Epithelial cell of esophagus (primary cell): ENCODE measurements at regions not wholly inside any gene's neighbourhood (a gene's known extent, or its start where the extent isn't known, plus 50 kb on each side); places are given as distances from the start of the nearest gene placed in this dataset.

Experiments used
- DNase-seq: peaks from one replicate; pipeline ENCODE4 v3.0.0; 2010; ENCODE audit warnings: low read depth
- H3K4me3 ChIP-seq: 2 replicates; pipeline ENCODE4 v1.5.1; 2011; ENCODE audit warnings: mild to moderate bottlenecking, low read length, control low read depth
- CTCF ChIP-seq: IDR thresholded peaks from 2 replicates; pipeline ENCODE4 v1.5.1; 2011; ENCODE audit warnings: low read depth, mild to moderate bottlenecking, low read length, control low read depth, inconsistent platforms; ENCODE audit not compliant: insufficient read depth; ENCODE audit errors: missing control alignments

- no peak for TF ChIP-seq CTCF
- DNase-seq = peak; percentile 74
- no peak overlapping the region for H3K4me3 ChIP-seq
Observed at GRCh38 chr10:58017719-58018367, 249.9 kb downstream of the IPMK start.

- no peak overlapping the region for H3K4me3 ChIP-seq
- no peak for TF ChIP-seq CTCF
- DNase-seq = no peak
Observed at GRCh38 chr10:58016614-58017013, 251.1 kb downstream of the IPMK start.

- no peak for DNase-seq
- TF ChIP-seq CTCF = no peak
- no peak overlapping the region for H3K4me3 ChIP-seq
Observed at GRCh38 chr10:58014436-58014835, 253.3 kb downstream of the IPMK start.

GRCh38 chr10:58013406-58013805 lies 254.3 kb downstream of the IPMK start:
- DNase-seq = no peak
- no peak for TF ChIP-seq CTCF
- no peak overlapping the region for H3K4me3 ChIP-seq

- no peak overlapping the region for H3K4me3 ChIP-seq
- DNase-seq = no peak
- no peak for TF ChIP-seq CTCF
Observed at GRCh38 chr10:58010073-58010702, 257.5 kb downstream of the IPMK start.

- TF ChIP-seq CTCF = no peak
- H3K4me3 ChIP-seq = no peak overlapping the region
- no peak for DNase-seq
Observed at GRCh38 chr10:58003945-58004344, 263.7 kb downstream of the IPMK start.

- TF ChIP-seq CTCF = no peak
- no peak overlapping the region for H3K4me3 ChIP-seq
- no peak for DNase-seq
Observed at GRCh38 chr10:58001159-58001558, 266.5 kb downstream of the IPMK start.
